Upper lobe of left lung (tissue), 4 donors: ENCODE measurements at regions not wholly inside any gene's neighbourhood (a gene's known extent, or its start where the extent isn't known, plus 50 kb on each side); places are given as distances from the start of the nearest gene placed in this dataset.

Source experiments
- POLR2AphosphoS5 ChIP-seq, 2 donors: sonication (generic); formaldehyde crosslinking; IDR thresholded peaks; one replicate each; pipeline ENCODE4 v1.5.1; 2017; ENCODE audit warnings: antibody characterized with exemption in 2 of 2
- TF ChIP-seq, protein P1 (sequence below), 6 experiments: fragments of 450-650 bp in 4 of 6; fragments of 200-600 bp in 2 of 6; sonication (generic) in 2 of 6; IDR thresholded peaks; one replicate each; pipeline ENCODE4 v1.5.1; 2016 to 2019; ENCODE audit warnings: antibody characterized with exemption in 6 of 6

DNA sequence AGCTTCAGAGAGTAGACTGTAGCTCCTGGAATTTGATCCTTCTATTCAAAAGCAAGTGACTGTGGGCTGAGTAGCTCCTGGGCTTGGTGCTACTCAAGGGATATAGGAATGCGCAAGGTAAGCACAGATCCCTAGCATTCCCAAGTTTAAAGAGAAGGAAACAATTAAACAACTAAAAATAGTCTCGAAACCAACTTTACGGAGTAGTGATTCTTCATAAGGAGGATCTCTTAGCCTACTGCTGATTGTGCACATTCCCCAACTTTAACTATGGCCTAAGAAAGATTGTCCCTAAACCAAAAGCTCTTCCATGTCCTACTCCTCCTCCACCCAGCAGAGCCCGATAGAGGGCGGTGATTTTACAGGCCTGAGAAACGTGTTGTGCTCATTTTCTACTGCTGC lies 226.5 kb upstream of the CAMK1G start:
- TF ChIP-seq, protein P1, sequence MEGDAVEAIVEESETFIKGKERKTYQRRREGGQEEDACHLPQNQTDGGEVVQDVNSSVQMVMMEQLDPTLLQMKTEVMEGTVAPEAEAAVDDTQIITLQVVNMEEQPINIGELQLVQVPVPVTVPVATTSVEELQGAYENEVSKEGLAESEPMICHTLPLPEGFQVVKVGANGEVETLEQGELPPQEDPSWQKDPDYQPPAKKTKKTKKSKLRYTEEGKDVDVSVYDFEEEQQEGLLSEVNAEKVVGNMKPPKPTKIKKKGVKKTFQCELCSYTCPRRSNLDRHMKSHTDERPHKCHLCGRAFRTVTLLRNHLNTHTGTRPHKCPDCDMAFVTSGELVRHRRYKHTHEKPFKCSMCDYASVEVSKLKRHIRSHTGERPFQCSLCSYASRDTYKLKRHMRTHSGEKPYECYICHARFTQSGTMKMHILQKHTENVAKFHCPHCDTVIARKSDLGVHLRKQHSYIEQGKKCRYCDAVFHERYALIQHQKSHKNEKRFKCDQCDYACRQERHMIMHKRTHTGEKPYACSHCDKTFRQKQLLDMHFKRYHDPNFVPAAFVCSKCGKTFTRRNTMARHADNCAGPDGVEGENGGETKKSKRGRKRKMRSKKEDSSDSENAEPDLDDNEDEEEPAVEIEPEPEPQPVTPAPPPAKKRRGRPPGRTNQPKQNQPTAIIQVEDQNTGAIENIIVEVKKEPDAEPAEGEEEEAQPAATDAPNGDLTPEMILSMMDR (IDR thresholded peaks at IDR 0.05), result no peak
- TF ChIP-seq POLR2AphosphoS5 (IDR thresholded peaks at IDR 0.05), result no peak
